NOMO-1 treated with dmso at 0.1 percent for 144 hours (cell line): ENCODE measurements at regions not wholly inside any gene's neighbourhood (a gene's known extent, or its start where the extent isn't known, plus 50 kb on each side); places are given as distances from the start of the nearest gene placed in this dataset.

ENCODE experiments used
- DNase-seq: peaks from one replicate; lab custom pipeline; 2025; ENCODE audit not compliant: unreplicated experiment; lab: John Stamatoyannopoulos, UW

DNA sequence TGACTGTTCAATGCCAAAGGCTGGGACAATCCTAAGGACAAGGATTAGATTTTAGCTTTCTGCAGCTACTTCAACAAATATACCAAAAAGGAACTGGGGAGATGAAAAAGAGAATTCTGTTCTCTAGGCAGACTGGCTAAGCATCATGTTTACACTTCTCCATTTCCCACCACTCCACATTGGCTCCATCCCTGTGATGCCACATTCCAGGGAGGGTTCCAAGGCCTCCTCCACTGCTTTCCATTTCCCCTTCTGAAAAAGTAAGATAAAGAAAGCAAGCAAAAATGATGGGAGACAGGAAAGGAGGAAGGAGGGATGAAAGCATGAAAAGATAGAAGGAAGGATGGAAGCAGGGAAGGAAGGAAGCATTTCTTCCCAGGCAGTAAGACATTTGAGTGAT, 315.8 kb downstream of the BLID start:
- DNase-seq: no peak

GRCh38 chr11:121797496-121797895, 318.5 kb downstream of the BLID start:
- DNase-seq: no peak

GRCh38 chr11:121795174-121795573, 320.8 kb downstream of the BLID start:
- DNase-seq: no peak

- DNase-seq: no peak
Observed at GRCh38 chr11:121794671-121795141, 321.3 kb downstream of the BLID start.

DNA sequence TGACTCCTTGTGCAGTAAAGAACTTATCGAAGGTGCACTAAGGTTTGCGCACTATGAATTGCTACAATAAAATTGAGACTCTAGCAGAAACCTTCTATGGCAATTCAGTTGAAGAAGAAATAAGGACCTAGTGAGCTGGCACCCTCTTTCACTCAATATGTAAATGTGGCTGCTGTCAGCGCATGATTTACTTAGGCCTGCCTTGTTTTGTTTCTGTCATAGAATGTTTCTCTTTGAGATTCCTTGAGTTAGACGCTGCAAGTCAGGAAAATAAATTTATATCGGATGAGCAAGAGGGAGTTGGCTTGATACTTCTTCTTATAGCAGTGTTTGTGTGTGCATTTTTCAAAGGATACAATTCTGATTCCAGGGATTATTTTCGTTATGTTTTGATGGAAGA, 322.1 kb downstream of the BLID start:
- DNase-seq: no peak

GRCh38 chr11:121793291-121793690, 322.7 kb downstream of the BLID start:
- DNase-seq: peak; percentile 63

GRCh38 chr11:121792185-121792584, 323.8 kb downstream of the BLID start:
- no peak for DNase-seq

DNA sequence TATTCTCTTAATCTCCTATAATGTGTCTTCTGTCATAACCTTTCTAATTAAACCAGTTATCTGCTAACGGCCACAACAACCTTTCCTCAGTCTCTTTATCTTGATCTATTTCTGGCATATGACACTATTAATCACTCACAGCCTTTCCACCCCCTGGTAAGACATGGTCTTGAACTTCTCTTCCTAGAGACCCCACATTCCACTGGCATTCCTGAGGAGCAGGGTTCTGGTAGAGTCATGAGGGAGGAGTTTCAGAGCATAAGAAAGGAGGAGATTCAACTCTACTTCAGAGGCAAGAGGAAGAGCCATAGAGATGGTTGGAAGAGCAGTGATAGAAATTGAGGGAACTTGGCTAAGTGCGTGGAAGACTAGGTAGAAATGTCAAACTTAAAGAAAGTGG, 325.6 kb downstream of the BLID start:
- DNase-seq: no peak

GRCh38 chr11:121780971-121781370, 328.2 kb upstream of the SORL1-AS1 start:
- no peak for DNase-seq

DNA sequence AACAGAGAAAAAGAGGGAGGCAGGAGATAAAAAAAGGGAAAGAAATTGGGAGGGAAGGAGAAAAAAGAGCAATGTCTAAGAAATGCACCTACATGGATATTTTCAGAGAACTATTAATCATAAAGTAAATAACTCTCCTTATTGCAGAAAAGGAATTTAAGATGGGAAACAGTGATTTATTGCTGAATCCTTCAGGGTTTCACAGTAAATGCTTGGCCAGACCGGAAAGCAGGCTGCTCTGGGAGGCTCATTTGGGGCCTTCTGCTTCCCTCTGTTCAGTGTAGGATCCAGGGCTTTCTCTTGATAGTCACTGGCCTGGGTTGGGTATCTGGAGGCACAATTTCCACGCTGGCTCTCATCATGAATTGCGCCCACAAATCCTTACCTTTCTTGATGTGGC, 324.3 kb upstream of the SORL1-AS1 start:
- DNase-seq: no peak

DNA sequence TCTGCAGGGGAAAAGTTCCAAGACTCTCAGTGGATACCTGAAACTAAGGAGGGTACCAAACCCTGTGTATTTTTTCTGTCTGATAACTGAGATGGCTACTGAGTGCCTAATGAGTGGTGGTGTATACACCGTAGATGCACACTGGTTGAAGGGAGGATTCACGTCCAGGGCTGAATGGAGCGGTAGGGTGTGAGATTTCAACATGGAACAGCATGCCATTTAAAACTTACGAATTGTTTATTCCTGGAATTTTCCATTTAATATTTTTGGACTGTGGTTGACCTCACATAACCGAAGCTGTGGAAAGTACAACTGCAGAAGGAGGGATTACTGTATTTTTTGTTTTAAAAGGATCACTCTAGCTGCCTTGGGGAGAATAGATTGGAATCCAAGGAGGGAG, 322.5 kb upstream of the SORL1-AS1 start:
- DNase-seq: no peak

GRCh38 chr11:121773076-121773475, 320.3 kb upstream of the SORL1-AS1 start:
- no peak for DNase-seq

GRCh38 chr11:121770939-121771595, 318.3 kb upstream of the SORL1-AS1 start:
- no peak for DNase-seq

DNA sequence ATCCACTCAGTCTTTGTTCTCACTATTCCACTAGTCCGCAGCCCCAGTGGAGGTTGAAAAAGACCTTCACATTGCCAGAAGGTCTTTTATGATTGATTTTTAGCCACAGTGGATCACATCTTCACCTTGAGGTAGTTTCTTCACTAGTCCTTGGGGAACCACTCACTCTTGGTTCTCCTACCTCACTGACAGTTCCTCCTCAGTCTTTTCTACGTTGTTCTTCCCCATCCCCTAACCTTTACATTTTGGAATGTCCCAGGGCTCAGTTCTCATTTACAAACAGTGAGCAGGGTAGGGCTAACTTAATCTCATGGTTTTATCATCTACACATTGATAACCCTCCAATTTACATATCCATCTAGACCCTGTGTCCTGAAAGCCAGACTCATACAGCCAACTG, 316.4 kb upstream of the SORL1-AS1 start:
- DNase-seq: no peak

DNA sequence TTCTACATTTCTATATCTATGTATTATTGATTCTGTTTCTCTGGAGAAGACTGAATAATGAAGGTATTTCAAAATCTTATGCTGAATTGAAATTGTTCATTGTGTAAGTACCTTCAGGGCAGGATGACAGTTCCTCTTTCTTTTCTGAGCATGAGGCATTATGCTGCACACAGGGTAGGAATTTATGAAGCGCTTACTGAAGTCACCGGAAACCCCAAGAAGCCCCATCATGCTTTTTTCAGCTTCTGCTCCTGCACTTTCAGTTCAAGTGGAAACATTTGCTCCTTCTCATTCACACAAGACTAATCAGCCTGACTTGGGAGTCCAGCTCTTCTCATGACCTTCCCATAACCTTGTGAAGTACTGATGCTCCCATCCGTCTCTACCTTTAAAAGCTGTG, 314.7 kb upstream of the SORL1-AS1 start:
- DNase-seq: peak; percentile 87

- no peak for DNase-seq
Observed at GRCh38 chr11:121766991-121767390, 314.2 kb upstream of the SORL1-AS1 start.

DNA sequence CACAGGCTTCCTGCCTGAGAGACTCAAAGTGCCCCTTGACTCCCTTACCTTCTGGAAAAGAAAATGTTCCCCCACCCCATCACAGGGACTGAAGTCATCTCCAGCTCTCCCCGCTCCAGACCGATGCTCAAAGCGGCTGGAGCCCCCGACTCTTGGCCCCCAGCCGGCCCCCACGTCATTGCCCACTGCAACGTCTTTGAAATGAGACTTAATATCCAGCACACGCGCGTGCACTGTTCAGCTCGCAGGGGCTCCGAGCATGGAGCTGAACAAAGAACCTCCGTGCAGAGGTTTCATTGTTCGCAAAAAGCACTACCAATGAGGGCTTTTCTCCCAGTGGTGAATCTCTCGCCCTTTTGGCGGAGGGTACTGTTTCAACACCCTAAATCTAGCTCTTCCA, 313.4 kb upstream of the SORL1-AS1 start:
- no peak for DNase-seq

- peak; percentile 67 for DNase-seq
Observed at GRCh38 chr11:121763526-121763925, 310.8 kb upstream of the SORL1-AS1 start.

DNA sequence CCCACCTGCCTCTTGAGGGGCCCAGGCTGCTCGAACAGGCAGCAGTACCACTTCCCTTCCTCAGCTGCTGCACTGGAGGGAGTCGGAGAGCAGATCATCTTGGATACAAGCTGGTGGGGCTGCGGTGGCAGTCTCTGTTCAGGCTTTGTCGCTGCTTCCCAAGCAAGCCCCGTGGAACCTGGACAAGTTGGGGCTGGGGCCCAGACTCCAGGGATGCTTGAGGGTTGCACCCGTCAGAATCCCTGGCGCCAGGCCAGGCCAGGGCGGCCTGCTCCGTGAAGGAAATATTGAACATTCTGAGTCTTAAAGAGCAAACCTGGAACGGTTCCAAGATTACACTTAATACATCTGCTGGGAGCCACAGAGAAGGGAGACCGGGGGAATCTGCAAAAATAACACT, 310.1 kb upstream of the SORL1-AS1 start:
- DNase-seq: no peak

DNA sequence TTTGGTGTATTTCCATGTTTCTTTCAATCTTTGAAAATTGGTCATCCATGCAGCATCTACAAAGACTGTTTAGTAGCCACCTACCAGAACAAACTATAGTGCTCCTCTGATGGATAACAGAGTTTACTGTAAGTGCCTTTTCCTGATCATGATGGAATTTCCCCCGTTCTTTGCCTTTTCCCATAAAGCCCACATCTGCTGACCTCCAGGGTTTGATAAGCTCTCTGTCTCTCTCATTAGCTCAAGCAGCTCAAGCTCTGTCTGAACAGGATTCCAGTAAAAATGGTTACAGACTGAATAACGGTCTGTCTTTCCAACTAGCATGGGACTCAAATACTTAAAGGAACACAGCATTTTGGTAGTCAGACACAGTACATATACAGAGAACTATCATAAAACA, 308.4 kb upstream of the SORL1-AS1 start:
- no peak for DNase-seq

- peak; percentile 60 for DNase-seq
Observed at GRCh38 chr11:121757480-121758125, 304.8 kb upstream of the SORL1-AS1 start.

- no peak for DNase-seq
Observed at GRCh38 chr11:121755906-121756305, 303.1 kb upstream of the SORL1-AS1 start.

DNA sequence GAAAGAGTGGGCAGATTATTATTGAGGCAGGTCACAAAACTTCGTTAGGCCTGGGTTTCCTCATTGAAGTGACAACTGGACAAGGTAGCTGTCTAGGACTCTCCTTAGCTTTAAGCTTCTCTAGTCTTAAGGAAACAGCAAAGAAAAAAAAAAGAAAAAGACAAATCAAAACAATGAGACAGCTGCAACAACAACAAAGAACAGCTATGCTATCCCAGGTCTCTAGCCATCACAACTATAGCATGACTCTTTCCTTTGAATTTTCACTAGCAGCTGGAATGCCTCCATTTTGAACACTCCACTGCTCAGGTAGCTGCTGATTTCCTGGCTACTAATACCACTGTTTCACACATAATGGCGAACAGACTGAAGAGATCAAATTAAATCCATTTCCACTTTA, 302.4 kb upstream of the SORL1-AS1 start:
- no peak for DNase-seq
